GM18519 (cell line): ENCODE measurements at regions not wholly inside any gene's neighbourhood (a gene's known extent, or its start where the extent isn't known, plus 50 kb on each side); places are given as distances from the start of the nearest gene placed in this dataset.
"Not testable (repeated sequence)": the region's sequence is repeated elsewhere in the genome, so short reads cannot be mapped to it uniquely, and the experiment has no call there.

ENCODE experiments used
- ATAC-seq: cut with Tn5 transposase; IDR thresholded peaks from one replicate; pipeline ENCODE4 v1.9.1; 2021; ENCODE audit warnings: mild to moderate bottlenecking, moderate library complexity; ENCODE audit not compliant: unreplicated experiment, low FRiP score

- no peak for ATAC-seq
These were observed 129.2 kb downstream of the TBX18 start for GRCh38 chr6:84635081-84635761.

- no peak for ATAC-seq
These were observed 130.6 kb downstream of the TBX18 start for GRCh38 chr6:84633771-84634170.

- ATAC-seq: not testable (repeated sequence)
These were observed 137.9 kb downstream of the TBX18 start for GRCh38 chr6:84626527-84626926.

GRCh38 chr6:84625506-84625905 is 138.9 kb downstream of the TBX18 start:
- ATAC-seq: no peak

GRCh38 chr6:84623956-84624680 is 140.3 kb downstream of the TBX18 start:
- no peak for ATAC-seq

GRCh38 chr6:84618836-84619235 is 145.6 kb downstream of the TBX18 start:
- ATAC-seq: no peak

GRCh38 chr6:84618046-84618752 is 146.2 kb downstream of the TBX18 start:
- no peak for ATAC-seq

- no peak for ATAC-seq
These were observed 148.4 kb downstream of the TBX18 start for GRCh38 chr6:84615987-84616386.

GRCh38 chr6:84615113-84615850 is 149.1 kb downstream of the TBX18 start:
- no peak for ATAC-seq

- no peak for ATAC-seq
These were observed 157.5 kb downstream of the TBX18 start for GRCh38 chr6:84606860-84607259.

- ATAC-seq: no peak
These were observed 159.1 kb downstream of the TBX18 start for GRCh38 chr6:84605298-84605697.

GRCh38 chr6:84601366-84601765 is 163.0 kb downstream of the TBX18 start:
- no peak for ATAC-seq

- no peak for ATAC-seq
These were observed 164.4 kb downstream of the TBX18 start for GRCh38 chr6:84599991-84600390.

- ATAC-seq: no peak
These were observed 167.0 kb downstream of the TBX18 start for GRCh38 chr6:84597238-84597875.

- no peak for ATAC-seq
These were observed 167.9 kb downstream of the TBX18 start for GRCh38 chr6:84596488-84596887.

- no peak for ATAC-seq
These were observed 175.7 kb downstream of the TBX18 start for GRCh38 chr6:84588697-84589080.

- not testable (repeated sequence) for ATAC-seq
These were observed 176.3 kb downstream of the TBX18 start for GRCh38 chr6:84587994-84588696.

- not testable (repeated sequence) for ATAC-seq
These were observed 177.0 kb downstream of the TBX18 start for GRCh38 chr6:84587202-84587940.

- ATAC-seq: no peak
These were observed 180.6 kb downstream of the TBX18 start for GRCh38 chr6:84583784-84584183.
